ENCODE measurements at regions not wholly inside any gene's neighbourhood (a gene's known extent, or its start where the extent isn't known, plus 50 kb on each side); places are given as distances from the start of the nearest gene placed in this dataset.

DNA sequence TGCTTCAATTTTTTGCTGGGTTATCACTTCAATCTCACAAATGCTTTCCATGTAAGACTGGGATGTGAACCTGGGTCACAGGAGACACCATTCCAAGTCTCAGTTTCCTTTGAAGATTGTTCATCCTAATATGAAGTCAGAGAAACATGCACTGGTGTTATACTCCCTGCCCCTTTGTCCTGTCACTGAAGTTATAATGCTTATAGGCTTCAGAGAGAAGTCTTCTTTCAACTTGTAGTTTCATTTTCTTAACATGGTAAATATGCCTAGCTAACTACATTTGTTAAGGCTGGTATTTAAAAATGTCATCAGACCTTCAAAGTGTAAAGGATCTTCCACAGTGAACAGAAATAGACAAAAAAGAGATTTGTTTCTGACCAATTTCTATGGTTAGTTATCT lies 1195.9 kb downstream of the MRPL39 start:
- no peak for TF ChIP-seq GATA2 (IDR thresholded peaks at IDR 0.05; ENCODE audit: low read depth, low read length)
- TF ChIP-seq GATA3 (IDR thresholded peaks at IDR 0.05; ENCODE audit: low read depth, low read length), result no peak
